ENCODE measurements at regions not wholly inside any gene's neighbourhood (a gene's known extent, or its start where the extent isn't known, plus 50 kb on each side); places are given as distances from the start of the nearest gene placed in this dataset.

DNA sequence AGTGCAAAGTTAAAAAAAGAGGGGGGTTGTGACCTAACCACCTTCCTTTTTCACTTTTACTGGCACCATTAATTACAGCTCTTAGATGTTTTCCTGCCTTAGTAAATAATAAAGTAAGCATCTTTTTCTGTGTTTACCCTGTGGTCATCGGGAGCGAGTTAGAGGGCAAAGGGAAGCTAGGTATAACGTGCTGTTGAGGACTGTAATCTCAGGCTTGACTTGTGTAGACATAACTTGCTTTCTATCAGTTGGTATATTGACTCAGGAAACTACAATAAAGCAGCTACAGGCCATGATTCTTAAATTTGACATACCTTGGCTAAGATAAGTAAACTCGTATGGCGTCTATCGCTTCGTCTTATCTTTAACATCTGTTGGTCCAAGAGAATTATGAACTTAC is 509.8 kb upstream of the CHD1 start:
- no peaks in the 10 kb centered on the region for H3K27me3 Mint-ChIP-seq (ENCODE audit: low read depth)
- no peaks in the 10 kb centered on the region for H3K9me3 Mint-ChIP-seq
- TF ChIP-seq HMGA2 (CRISPR knock-in tag; IDR thresholded peaks at IDR 0.05) (no peak), OVOL2 (CRISPR knock-in tag; IDR thresholded peaks at IDR 0.05; ENCODE audit: borderline replicate concordance) (no peak), ZNF671 (CRISPR knock-in tag; IDR thresholded peaks at IDR 0.05) (no peak), ELF4 (CRISPR knock-in tag; IDR thresholded peaks at IDR 0.05; ENCODE audit: low read depth) (no peak), SOX15 (CRISPR knock-in tag; IDR thresholded peaks at IDR 0.05) (no peak)
- TF ChIP-seq, protein P1, sequence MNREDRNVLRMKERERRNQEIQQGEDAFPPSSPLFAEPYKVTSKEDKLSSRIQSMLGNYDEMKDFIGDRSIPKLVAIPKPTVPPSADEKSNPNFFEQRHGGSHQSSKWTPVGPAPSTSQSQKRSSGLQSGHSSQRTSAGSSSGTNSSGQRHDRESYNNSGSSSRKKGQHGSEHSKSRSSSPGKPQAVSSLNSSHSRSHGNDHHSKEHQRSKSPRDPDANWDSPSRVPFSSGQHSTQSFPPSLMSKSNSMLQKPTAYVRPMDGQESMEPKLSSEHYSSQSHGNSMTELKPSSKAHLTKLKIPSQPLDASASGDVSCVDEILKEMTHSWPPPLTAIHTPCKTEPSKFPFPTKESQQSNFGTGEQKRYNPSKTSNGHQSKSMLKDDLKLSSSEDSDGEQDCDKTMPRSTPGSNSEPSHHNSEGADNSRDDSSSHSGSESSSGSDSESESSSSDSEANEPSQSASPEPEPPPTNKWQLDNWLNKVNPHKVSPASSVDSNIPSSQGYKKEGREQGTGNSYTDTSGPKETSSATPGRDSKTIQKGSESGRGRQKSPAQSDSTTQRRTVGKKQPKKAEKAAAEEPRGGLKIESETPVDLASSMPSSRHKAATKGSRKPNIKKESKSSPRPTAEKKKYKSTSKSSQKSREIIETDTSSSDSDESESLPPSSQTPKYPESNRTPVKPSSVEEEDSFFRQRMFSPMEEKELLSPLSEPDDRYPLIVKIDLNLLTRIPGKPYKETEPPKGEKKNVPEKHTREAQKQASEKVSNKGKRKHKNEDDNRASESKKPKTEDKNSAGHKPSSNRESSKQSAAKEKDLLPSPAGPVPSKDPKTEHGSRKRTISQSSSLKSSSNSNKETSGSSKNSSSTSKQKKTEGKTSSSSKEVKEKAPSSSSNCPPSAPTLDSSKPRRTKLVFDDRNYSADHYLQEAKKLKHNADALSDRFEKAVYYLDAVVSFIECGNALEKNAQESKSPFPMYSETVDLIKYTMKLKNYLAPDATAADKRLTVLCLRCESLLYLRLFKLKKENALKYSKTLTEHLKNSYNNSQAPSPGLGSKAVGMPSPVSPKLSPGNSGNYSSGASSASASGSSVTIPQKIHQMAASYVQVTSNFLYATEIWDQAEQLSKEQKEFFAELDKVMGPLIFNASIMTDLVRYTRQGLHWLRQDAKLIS (CRISPR knock-in tag; IDR thresholded peaks at IDR 0.05; ENCODE audit: borderline replicate concordance), result no peak
- TF ChIP-seq, protein P2, sequence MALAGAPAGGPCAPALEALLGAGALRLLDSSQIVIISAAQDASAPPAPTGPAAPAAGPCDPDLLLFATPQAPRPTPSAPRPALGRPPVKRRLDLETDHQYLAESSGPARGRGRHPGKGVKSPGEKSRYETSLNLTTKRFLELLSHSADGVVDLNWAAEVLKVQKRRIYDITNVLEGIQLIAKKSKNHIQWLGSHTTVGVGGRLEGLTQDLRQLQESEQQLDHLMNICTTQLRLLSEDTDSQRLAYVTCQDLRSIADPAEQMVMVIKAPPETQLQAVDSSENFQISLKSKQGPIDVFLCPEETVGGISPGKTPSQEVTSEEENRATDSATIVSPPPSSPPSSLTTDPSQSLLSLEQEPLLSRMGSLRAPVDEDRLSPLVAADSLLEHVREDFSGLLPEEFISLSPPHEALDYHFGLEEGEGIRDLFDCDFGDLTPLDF (CRISPR knock-in tag; IDR thresholded peaks at IDR 0.05), result no peak
- no peak overlapping the region for H3K4me3 Mint-ChIP-seq
- no peak for DNase-seq (ENCODE audit: low spot score)
- no peaks in the 10 kb centered on the region for H3K36me3 Mint-ChIP-seq
- no peak for ATAC-seq
- no peaks in the 10 kb centered on the region for H3K4me1 Mint-ChIP-seq
- ChIA-PET POLR2A (no interaction called here), CTCF (no interaction called here)
- no peak overlapping the region for H3K27ac Mint-ChIP-seq

DNA sequence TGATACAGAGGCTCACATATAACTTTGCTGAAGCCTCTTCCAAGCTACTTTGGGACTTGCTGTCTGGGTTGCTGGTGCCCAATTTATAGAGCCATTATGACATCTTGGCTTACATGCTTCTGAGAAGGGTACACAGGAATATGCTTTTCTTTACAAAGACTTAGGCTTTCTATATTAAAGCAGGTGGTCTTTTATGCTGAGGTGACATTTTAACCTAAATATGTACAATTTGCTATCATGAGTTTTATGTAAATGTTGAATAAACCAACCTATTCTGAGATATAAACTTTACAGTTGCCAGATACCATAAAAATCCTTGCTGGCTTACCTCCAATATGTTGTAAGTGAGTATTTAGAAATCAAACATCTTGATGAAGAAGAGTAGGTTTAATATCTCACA is 509.2 kb upstream of the CHD1 start:
- H3K9me3 Mint-ChIP-seq, result no peaks in the 10 kb centered on the region
- ATAC-seq, result no peak
- H3K27me3 Mint-ChIP-seq (ENCODE audit: low read depth), result no peaks in the 10 kb centered on the region
- POLR2A ChIA-PET, result no interaction called here
- H3K4me3 Mint-ChIP-seq, result no peak overlapping the region
- no peak for DNase-seq (ENCODE audit: low spot score)
- CTCF ChIA-PET, result no interaction called here
- no peaks in the 10 kb centered on the region for H3K36me3 Mint-ChIP-seq
- no peak overlapping the region for H3K27ac Mint-ChIP-seq
- no peaks in the 10 kb centered on the region for H3K4me1 Mint-ChIP-seq
- TF ChIP-seq, protein P1 (CRISPR knock-in tag; IDR thresholded peaks at IDR 0.05; ENCODE audit: borderline replicate concordance), result no peak
- TF ChIP-seq, protein P3, sequence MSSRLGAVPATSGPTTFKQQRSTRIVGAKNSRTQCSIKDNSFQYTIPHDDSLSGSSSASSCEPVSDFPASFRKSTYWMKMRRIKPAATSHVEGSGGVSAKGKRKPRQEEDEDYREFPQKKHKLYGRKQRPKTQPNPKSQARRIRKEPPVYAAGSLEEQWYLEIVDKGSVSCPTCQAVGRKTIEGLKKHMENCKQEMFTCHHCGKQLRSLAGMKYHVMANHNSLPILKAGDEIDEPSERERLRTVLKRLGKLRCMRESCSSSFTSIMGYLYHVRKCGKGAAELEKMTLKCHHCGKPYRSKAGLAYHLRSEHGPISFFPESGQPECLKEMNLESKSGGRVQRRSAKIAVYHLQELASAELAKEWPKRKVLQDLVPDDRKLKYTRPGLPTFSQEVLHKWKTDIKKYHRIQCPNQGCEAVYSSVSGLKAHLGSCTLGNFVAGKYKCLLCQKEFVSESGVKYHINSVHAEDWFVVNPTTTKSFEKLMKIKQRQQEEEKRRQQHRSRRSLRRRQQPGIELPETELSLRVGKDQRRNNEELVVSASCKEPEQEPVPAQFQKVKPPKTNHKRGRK (CRISPR knock-in tag; IDR thresholded peaks at IDR 0.05; ENCODE audit: borderline replicate concordance), result no peak
- TF ChIP-seq, protein P4, sequence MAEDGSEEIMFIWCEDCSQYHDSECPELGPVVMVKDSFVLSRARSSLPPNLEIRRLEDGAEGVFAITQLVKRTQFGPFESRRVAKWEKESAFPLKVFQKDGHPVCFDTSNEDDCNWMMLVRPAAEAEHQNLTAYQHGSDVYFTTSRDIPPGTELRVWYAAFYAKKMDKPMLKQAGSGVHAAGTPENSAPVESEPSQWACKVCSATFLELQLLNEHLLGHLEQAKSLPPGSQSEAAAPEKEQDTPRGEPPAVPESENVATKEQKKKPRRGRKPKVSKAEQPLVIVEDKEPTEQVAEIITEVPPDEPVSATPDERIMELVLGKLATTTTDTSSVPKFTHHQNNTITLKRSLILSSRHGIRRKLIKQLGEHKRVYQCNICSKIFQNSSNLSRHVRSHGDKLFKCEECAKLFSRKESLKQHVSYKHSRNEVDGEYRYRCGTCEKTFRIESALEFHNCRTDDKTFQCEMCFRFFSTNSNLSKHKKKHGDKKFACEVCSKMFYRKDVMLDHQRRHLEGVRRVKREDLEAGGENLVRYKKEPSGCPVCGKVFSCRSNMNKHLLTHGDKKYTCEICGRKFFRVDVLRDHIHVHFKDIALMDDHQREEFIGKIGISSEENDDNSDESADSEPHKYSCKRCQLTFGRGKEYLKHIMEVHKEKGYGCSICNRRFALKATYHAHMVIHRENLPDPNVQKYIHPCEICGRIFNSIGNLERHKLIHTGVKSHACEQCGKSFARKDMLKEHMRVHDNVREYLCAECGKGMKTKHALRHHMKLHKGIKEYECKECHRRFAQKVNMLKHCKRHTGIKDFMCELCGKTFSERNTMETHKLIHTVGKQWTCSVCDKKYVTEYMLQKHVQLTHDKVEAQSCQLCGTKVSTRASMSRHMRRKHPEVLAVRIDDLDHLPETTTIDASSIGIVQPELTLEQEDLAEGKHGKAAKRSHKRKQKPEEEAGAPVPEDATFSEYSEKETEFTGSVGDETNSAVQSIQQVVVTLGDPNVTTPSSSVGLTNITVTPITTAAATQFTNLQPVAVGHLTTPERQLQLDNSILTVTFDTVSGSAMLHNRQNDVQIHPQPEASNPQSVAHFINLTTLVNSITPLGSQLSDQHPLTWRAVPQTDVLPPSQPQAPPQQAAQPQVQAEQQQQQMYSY (CRISPR knock-in tag; IDR thresholded peaks at IDR 0.05), result no peak
- TF ChIP-seq SMAD3 (CRISPR knock-in tag; IDR thresholded peaks at IDR 0.05; ENCODE audit: borderline replicate concordance) (no peak), JUN (CRISPR knock-in tag; IDR thresholded peaks at IDR 0.05) (no peak)
- TF ChIP-seq, protein P5, sequence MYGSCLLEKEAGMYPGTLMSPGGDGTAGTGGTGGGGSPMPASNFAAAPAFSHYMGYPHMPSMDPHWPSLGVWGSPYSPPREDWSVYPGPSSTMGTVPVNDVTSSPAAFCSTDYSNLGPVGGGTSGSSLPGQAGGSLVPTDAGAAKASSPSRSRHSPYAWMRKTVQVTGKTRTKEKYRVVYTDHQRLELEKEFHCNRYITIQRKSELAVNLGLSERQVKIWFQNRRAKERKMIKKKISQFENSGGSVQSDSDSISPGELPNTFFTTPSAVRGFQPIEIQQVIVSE (CRISPR knock-in tag; IDR thresholded peaks at IDR 0.05; ENCODE audit: borderline replicate concordance), result no peak
- TF ChIP-seq, protein P6, sequence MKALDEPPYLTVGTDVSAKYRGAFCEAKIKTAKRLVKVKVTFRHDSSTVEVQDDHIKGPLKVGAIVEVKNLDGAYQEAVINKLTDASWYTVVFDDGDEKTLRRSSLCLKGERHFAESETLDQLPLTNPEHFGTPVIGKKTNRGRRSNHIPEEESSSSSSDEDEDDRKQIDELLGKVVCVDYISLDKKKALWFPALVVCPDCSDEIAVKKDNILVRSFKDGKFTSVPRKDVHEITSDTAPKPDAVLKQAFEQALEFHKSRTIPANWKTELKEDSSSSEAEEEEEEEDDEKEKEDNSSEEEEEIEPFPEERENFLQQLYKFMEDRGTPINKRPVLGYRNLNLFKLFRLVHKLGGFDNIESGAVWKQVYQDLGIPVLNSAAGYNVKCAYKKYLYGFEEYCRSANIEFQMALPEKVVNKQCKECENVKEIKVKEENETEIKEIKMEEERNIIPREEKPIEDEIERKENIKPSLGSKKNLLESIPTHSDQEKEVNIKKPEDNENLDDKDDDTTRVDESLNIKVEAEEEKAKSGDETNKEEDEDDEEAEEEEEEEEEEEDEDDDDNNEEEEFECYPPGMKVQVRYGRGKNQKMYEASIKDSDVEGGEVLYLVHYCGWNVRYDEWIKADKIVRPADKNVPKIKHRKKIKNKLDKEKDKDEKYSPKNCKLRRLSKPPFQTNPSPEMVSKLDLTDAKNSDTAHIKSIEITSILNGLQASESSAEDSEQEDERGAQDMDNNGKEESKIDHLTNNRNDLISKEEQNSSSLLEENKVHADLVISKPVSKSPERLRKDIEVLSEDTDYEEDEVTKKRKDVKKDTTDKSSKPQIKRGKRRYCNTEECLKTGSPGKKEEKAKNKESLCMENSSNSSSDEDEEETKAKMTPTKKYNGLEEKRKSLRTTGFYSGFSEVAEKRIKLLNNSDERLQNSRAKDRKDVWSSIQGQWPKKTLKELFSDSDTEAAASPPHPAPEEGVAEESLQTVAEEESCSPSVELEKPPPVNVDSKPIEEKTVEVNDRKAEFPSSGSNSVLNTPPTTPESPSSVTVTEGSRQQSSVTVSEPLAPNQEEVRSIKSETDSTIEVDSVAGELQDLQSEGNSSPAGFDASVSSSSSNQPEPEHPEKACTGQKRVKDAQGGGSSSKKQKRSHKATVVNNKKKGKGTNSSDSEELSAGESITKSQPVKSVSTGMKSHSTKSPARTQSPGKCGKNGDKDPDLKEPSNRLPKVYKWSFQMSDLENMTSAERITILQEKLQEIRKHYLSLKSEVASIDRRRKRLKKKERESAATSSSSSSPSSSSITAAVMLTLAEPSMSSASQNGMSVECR (CRISPR knock-in tag; IDR thresholded peaks at IDR 0.05; ENCODE audit: borderline replicate concordance), result no peak
- TF ChIP-seq, protein P2 (CRISPR knock-in tag; IDR thresholded peaks at IDR 0.05), result no peak

Data from WTC11 (cell line).